ENCODE measurements at regions not wholly inside any gene's neighbourhood (a gene's known extent, or its start where the extent isn't known, plus 50 kb on each side); places are given as distances from the start of the nearest gene placed in this dataset.

GRCh38 chr13:24042710-24043440, 117.6 kb upstream of the SPATA13 start:
- Histone ChIP-seq H2AFZ (ENCODE audit: low read depth, low read length) (no peak overlapping the region), H3K36me3 (ENCODE audit: insufficient read depth, low read length) (no peaks in the 10 kb centered on the region), H3K27me3 (ENCODE audit: insufficient read depth, low read depth, low read length) (no peaks in the 10 kb centered on the region), H3K4me2 (ENCODE audit: low read length) (no peak overlapping the region), H4K20me1 (ENCODE audit: insufficient read depth) (no peaks in the 10 kb centered on the region), H3K27ac (ENCODE audit: low read length) (no peak overlapping the region), H3K9ac (ENCODE audit: low read length) (no peak overlapping the region), H3K79me2 (replicated peaks; ENCODE audit: insufficient read depth, low read length) (no peaks in the 10 kb centered on the region), H3K9me3 (ENCODE audit: low read length) (no peaks in the 10 kb centered on the region), H3K4me3 (ENCODE audit: low read length) (no peak overlapping the region), H3F3A (ENCODE audit: insufficient read depth, low read length, poor library complexity, severe bottlenecking) (no peaks in the 10 kb centered on the region), H3K9me2 (ENCODE audit: insufficient read depth, low read length) (no peaks in the 10 kb centered on the region)
- TF ChIP-seq, protein P1, sequence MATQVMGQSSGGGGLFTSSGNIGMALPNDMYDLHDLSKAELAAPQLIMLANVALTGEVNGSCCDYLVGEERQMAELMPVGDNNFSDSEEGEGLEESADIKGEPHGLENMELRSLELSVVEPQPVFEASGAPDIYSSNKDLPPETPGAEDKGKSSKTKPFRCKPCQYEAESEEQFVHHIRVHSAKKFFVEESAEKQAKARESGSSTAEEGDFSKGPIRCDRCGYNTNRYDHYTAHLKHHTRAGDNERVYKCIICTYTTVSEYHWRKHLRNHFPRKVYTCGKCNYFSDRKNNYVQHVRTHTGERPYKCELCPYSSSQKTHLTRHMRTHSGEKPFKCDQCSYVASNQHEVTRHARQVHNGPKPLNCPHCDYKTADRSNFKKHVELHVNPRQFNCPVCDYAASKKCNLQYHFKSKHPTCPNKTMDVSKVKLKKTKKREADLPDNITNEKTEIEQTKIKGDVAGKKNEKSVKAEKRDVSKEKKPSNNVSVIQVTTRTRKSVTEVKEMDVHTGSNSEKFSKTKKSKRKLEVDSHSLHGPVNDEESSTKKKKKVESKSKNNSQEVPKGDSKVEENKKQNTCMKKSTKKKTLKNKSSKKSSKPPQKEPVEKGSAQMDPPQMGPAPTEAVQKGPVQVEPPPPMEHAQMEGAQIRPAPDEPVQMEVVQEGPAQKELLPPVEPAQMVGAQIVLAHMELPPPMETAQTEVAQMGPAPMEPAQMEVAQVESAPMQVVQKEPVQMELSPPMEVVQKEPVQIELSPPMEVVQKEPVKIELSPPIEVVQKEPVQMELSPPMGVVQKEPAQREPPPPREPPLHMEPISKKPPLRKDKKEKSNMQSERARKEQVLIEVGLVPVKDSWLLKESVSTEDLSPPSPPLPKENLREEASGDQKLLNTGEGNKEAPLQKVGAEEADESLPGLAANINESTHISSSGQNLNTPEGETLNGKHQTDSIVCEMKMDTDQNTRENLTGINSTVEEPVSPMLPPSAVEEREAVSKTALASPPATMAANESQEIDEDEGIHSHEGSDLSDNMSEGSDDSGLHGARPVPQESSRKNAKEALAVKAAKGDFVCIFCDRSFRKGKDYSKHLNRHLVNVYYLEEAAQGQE (IDR thresholded peaks at IDR 0.05; ENCODE audit: borderline replicate concordance) = no peak

DNA sequence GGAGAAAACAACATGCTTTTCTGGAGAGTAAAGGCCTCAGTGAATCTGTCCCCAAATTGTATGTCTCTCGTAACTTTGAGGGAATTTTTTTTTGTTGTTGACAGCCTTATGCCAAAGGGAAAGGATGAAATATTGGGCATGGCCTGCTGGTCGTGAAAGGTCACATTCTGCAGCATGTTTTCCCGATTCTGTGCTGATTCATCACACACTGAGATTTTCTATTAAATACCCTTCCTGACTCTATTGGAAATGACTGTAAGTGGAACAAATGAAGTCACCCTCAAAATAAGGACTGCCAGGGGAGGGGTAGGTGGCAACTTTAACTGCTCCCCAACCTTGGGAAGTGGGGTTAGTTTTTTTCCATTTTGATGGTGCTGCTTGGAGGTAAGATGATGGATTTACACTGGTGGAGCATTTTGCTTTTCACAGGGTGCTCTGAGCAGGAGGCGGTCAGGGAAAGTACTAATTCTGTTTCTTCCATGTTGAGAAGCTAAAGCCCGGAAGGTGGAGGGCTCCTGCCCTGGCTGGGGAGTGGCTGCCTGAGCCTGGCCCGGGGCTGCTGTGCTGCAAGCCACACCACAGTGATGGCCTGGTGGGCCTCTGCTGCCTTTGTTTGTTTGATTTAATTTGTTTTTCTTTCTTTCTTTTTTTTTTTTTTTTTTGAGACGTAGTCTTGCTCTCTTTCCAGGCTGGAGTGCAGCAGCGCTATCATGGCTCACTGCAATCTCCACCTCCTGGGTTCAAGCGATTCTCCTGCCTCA, 116.8 kb upstream of the SPATA13 start:
- H3K36me3 ChIP-seq (ENCODE audit: insufficient read depth, low read length) = no peaks in the 10 kb centered on the region
- TF ChIP-seq, protein P1 (IDR thresholded peaks at IDR 0.05; ENCODE audit: borderline replicate concordance) = no peak
- TF ChIP-seq MXI1 (conservative IDR thresholded peaks at IDR 0.05; ENCODE audit: poor library complexity, severe bottlenecking) (no peak), RAD21 (conservative IDR thresholded peaks at IDR 0.05) (no peak), TAF1 (IDR thresholded peaks at IDR 0.05; ENCODE audit: low read depth) (no peak), EZH2 (IDR thresholded peaks at IDR 0.05; ENCODE audit: borderline replicate concordance, insufficient read depth, low read length, poor library complexity, severe bottlenecking) (no peak), EP300 (conservative IDR thresholded peaks at IDR 0.05; ENCODE audit: poor library complexity, severe bottlenecking) (no peak), POLR2AphosphoS5 (IDR thresholded peaks at IDR 0.05) (no peak), SMC3 (conservative IDR thresholded peaks at IDR 0.05; ENCODE audit: poor library complexity) (no peak)
- TF ChIP-seq, protein P2, sequence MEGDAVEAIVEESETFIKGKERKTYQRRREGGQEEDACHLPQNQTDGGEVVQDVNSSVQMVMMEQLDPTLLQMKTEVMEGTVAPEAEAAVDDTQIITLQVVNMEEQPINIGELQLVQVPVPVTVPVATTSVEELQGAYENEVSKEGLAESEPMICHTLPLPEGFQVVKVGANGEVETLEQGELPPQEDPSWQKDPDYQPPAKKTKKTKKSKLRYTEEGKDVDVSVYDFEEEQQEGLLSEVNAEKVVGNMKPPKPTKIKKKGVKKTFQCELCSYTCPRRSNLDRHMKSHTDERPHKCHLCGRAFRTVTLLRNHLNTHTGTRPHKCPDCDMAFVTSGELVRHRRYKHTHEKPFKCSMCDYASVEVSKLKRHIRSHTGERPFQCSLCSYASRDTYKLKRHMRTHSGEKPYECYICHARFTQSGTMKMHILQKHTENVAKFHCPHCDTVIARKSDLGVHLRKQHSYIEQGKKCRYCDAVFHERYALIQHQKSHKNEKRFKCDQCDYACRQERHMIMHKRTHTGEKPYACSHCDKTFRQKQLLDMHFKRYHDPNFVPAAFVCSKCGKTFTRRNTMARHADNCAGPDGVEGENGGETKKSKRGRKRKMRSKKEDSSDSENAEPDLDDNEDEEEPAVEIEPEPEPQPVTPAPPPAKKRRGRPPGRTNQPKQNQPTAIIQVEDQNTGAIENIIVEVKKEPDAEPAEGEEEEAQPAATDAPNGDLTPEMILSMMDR (IDR thresholded peaks at IDR 0.05; ENCODE audit: poor library complexity, severe bottlenecking) = no peak
- H3F3A ChIP-seq (ENCODE audit: insufficient read depth, low read length, poor library complexity, severe bottlenecking) = no peaks in the 10 kb centered on the region
- H3K79me2 ChIP-seq (replicated peaks; ENCODE audit: insufficient read depth, low read length) = no peaks in the 10 kb centered on the region
- H3K9ac ChIP-seq (ENCODE audit: low read length) = no peak overlapping the region
- H2AFZ ChIP-seq (ENCODE audit: low read depth, low read length) = no peak overlapping the region
- no peaks in the 10 kb centered on the region for H3K9me3 ChIP-seq (ENCODE audit: low read length)
- H3K27ac ChIP-seq (ENCODE audit: low read length) = no peak overlapping the region
- no peaks in the 10 kb centered on the region for H3K9me2 ChIP-seq (ENCODE audit: insufficient read depth, low read length)
- no peak overlapping the region for H3K4me3 ChIP-seq (ENCODE audit: low read length)
- no peaks in the 10 kb centered on the region for H4K20me1 ChIP-seq (ENCODE audit: insufficient read depth)
- no peaks in the 10 kb centered on the region for H3K27me3 ChIP-seq (ENCODE audit: insufficient read depth, low read depth, low read length)
- H3K4me2 ChIP-seq (ENCODE audit: low read length) = no peak overlapping the region

Data from neural cell (in vitro differentiated cells).